C4-2B (cell line): ENCODE measurements at regions not wholly inside any gene's neighbourhood (a gene's known extent, or its start where the extent isn't known, plus 50 kb on each side); places are given as distances from the start of the nearest gene placed in this dataset.

Experiments
- CTCF ChIP-seq: fragments of 450-650 bp; conservative IDR thresholded peaks from 2 replicates; pipeline ENCODE4 v1.5.1; 2017; ENCODE audit warnings: mild to moderate bottlenecking
- ZFX ChIP-seq: fragments of 450-650 bp; IDR thresholded peaks from 2 replicates; pipeline ENCODE4 v1.6.1; 2017

DNA sequence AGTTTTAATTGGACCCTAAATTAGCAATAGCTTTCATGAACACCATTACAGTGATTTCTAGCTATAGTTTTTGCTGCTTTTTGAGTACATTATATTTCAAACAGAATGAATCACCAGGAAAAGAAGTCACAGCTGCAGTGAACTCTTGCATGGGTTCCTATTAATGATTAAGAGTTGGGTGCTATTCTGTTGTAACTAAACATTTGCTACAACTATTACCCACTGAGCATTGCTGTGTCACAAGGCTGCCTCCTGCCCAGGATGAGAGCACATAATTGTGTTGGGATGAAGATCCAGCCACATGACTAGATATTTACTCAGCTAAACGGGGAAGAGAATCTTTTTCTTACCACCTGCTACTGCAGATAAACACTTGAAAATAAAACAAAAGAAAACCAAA lies 152.7 kb downstream of the GXYLT1 start:
- TF ChIP-seq CTCF: no peak
- no peak for TF ChIP-seq ZFX
